GM12878 (cell line): ENCODE measurements at regions not wholly inside any gene's neighbourhood (a gene's known extent, or its start where the extent isn't known, plus 50 kb on each side); places are given as distances from the start of the nearest gene placed in this dataset.

Experiments used
- BCL11A ChIP-seq: IDR thresholded peaks from 2 replicates; pipeline ENCODE4 v1.6.1; 2011; ENCODE audit warnings: low read depth, low read length
- CBFB ChIP-seq: IDR thresholded peaks from 2 replicates; pipeline ENCODE4 v1.6.1; 2016; ENCODE audit warnings: antibody characterized with exemption, low read depth
- CEBPB ChIP-seq, 2 experiments: fragments of 150-350 bp in 1 of 2; IDR thresholded peaks; 2 replicates each; pipeline ENCODE4 v1.6.1; 2012 to 2014; ENCODE audit warnings: low read depth in 2 of 2, low read length in 2 of 2, borderline replicate concordance in 1 of 2, inconsistent platforms in 1 of 2
- CHD4 ChIP-seq: fragments of 200-600 bp; sonication (generic); IDR thresholded peaks from 2 replicates; pipeline ENCODE4 v1.6.1; 2016; ENCODE audit warnings: mild to moderate bottlenecking
- CREM ChIP-seq: IDR thresholded peaks from 2 replicates; pipeline ENCODE4 v1.6.1; 2014; ENCODE audit warnings: antibody characterized with exemption, low read depth
- CUX1 ChIP-seq: IDR thresholded peaks from 2 replicates; pipeline ENCODE4 v1.6.1; 2012; ENCODE audit warnings: improper control_type of control experiment, low read depth, low read length; ENCODE audit not compliant: insufficient replicate concordance
- ETV6 ChIP-seq, 2 experiments: fragments of 450-650 bp in 1 of 2; IDR thresholded peaks in 1 of 2; conservative IDR thresholded peaks in 1 of 2; 2 replicates each; pipeline ENCODE4 v1.6.1; 2014; ENCODE audit warnings: antibody characterized with exemption in 1 of 2, borderline replicate concordance in 1 of 2, low read depth in 1 of 2, mild to moderate bottlenecking in 1 of 2, moderate library complexity in 1 of 2
- LARP7 ChIP-seq: fragments of 450-650 bp; IDR thresholded peaks from 2 replicates; pipeline ENCODE4 v1.6.1; 2017; ENCODE audit warnings: mild to moderate bottlenecking
- MLLT1 ChIP-seq: fragments of 450-650 bp; IDR thresholded peaks from 2 replicates; pipeline ENCODE4 v1.6.1; 2016; ENCODE audit warnings: mild to moderate bottlenecking
- NFIC ChIP-seq: IDR thresholded peaks from 2 replicates; pipeline ENCODE4 v1.6.1; 2012; ENCODE audit warnings: low read depth, mild to moderate bottlenecking, inconsistent platforms, low read length, moderate library complexity
- NFXL1 ChIP-seq: fragments of 450-650 bp; IDR thresholded peaks from 2 replicates; pipeline ENCODE4 v1.6.1; 2017; ENCODE audit warnings: antibody characterized with exemption, mild to moderate bottlenecking, borderline replicate concordance
- NKRF ChIP-seq: fragments of 450-650 bp; conservative IDR thresholded peaks from 2 replicates; pipeline ENCODE4 v1.6.1; 2017; ENCODE audit warnings: mild to moderate bottlenecking, moderate library complexity
- RAD51 ChIP-seq: fragments of 450-650 bp; IDR thresholded peaks from 2 replicates; pipeline ENCODE4 v1.6.1; 2016; ENCODE audit warnings: moderate library complexity, mild to moderate bottlenecking, inconsistent platforms
- SMC3 ChIP-seq: IDR thresholded peaks from 2 replicates; pipeline ENCODE4 v1.6.1; 2011; ENCODE audit warnings: low read length, improper control_type of control experiment, borderline replicate concordance
- SRF ChIP-seq, 2 experiments: IDR thresholded peaks; 2 replicates each; pipeline ENCODE4 v1.6.1; 2011; ENCODE audit warnings: low read depth in 2 of 2, low read length in 2 of 2, mild to moderate bottlenecking in 1 of 2, moderate library complexity in 1 of 2
- TBL1XR1 ChIP-seq: IDR thresholded peaks from 2 replicates; pipeline ENCODE4 v1.6.1; 2012; ENCODE audit warnings: low read depth, low read length, improper control_type of control experiment
- WRNIP1 ChIP-seq: IDR thresholded peaks from 2 replicates; pipeline ENCODE4 v1.6.1; 2011; ENCODE audit warnings: low read depth, low read length, improper control_type of control experiment, borderline replicate concordance
- ZNF592 ChIP-seq: fragments of 450-650 bp; IDR thresholded peaks from 2 replicates; pipeline ENCODE4 v1.6.1; 2017; ENCODE audit warnings: mild to moderate bottlenecking, moderate library complexity

GRCh38 chr11:123302751-123303195 lies 107.7 kb upstream of the CLMP start (continued):
- TF ChIP-seq MLLT1 (peak; percentile 45; the same call in 1 of the 2 replicates), RAD51 (no peak), ZNF592 (no peak), CREM (peak; percentile 81; the same call in 1 of the 2 replicates), CHD4 (no peak), CEBPB (IDR thresholded peaks at IDR 0.05; ENCODE audit: borderline replicate concordance in 1 of 2, low read depth in 2 of 2, low read length in 2 of 2) (no peak), NFXL1 (no peak), ETV6 (conservative IDR thresholded peaks at IDR 0.05 in 1 of 2, IDR thresholded peaks at IDR 0.05 in 1 of 2; ENCODE audit: borderline replicate concordance in 1 of 2, low read depth in 1 of 2) (peak in 1 of 2 experiments; percentile 66; a peak in 1 of 4 replicates), NKRF (no peak), WRNIP1 (no peak), NFIC (peak; percentile 88), BCL11A (peak; percentile 70; the same call in 1 of the 2 replicates), SMC3 (no peak), SRF (IDR thresholded peaks at IDR 0.05; ENCODE audit: low read depth in 2 of 2, low read length in 2 of 2) (no peak), TBL1XR1 (0 out of 2 replicates have a peak, but pooled peaks have one; percentile 30), CBFB (peak; percentile 50; the same call in 1 of the 2 replicates), LARP7 (no peak), CUX1 (no peak)
